NCI-H345 (cell line): ENCODE measurements at regions not wholly inside any gene's neighbourhood (a gene's known extent, or its start where the extent isn't known, plus 50 kb on each side); places are given as distances from the start of the nearest gene placed in this dataset.

Experiments used
- DNase-seq: peaks from one replicate; lab custom pipeline; 2025; lab: John Stamatoyannopoulos, UW

DNA sequence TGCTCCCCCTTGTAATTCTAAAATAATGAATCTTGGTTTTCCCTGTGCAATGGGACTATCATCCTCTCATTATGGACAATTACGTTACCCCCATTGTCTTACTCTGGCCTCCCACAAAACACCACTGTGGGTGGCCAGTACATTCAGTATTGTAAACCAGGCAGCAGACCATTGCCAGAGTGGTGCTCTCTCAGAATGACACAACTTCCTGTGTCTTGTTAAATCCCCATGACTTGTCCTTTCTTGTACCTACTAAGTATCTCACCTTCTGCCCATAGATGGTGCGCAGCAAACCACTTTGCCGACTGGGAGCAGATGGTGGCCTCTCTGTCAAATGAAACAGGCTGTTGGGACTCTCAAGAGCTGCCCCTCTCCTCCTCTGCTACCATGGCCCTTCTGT, 287.1 kb upstream of the RAG2 start:
- DNase-seq: no peak

DNA sequence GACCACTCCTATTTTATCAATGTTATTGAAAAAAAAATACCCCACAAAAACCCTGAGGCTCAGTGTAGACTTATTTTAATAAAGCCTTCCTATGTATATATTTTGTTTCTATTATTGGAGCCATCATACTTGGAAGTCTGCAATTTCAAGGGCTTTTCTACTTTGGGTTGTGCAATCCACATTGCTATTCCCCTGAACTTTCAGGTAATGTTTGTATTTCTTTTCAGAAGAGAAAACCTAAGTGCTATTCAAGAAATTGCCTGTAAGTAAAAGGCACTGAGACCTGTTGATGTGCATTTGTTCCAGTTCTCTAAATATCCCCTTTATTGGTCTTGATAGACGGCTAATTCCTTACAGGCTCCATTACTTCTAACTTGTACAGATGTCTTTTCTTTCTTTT, 280.7 kb upstream of the RAG2 start:
- no peak for DNase-seq

DNA sequence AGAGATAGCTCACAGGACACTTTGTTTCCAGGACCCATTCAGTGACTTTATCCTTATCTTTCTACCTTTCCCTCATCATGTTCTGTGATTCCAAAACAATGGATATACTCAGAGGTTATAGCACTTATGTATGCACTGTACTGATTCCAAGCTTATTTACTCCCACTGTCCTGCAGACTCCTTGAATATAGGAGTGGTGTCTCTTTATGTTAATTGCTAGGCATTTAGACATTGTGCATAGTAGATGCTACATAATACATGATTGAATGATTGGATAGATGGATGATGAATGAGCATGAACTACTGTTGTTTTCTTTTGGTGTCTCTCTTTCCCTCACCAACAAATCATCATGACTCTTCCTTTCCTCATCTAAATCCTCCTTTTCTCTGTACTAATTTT, 279.1 kb upstream of the RAG2 start:
- DNase-seq: no peak

DNA sequence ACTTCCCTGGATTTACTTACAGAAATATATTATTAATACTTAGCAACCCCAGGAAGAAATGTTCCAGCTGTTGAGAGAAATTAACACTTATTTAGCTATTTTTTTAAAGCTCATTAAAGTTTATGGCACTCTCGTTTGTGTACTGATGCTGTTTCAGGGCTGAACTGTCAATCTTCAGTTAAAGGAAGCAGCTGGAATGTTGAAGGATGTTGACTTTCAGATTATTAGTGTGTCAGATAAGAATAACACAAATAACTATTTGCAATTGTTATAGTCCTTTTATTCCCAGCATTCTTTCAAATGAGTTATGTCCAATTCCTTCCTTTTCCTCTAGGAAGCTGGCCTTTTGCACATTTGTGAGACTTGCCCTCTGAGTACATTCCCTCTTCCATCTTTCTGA, 278.2 kb upstream of the RAG2 start:
- DNase-seq: no peak

DNA sequence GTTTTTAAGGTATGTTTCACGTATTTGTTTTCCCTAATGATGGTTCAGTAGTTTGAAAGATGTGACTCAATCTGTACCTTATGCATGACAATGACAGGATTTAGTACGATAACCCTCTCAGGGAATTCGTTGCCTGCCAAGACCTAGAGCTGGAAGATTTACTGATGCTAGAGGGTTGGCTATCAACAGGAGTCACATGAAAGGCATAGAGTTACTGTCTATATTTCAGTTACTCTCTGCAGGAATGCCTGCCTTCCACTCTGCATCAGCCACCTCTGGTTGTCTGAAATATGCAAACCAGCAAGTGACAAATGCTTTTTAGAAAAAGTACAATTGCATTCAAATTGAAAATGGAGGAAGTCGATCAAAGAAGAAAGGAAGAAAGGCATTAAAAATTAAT, 276.3 kb upstream of the RAG2 start:
- DNase-seq: no peak

DNA sequence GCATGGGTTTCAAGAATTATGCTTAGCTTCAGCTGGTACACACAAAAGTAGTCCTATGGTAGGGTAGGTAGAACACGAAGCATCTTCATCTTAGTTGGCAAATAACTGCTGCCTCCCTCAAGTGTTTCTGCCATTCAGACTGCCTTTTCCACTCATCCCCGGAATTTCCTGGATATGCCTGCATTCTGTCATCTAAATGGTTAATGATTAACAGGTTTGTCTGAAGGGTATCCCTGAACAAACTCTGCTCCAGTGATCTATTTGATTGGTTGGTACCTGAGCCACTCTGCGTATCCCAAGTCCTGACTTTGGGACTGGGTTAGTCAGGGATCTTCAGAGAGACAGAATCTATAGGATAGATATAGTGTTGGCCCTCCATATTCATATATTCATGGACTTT, 272.3 kb upstream of the RAG2 start:
- no peak for DNase-seq

DNA sequence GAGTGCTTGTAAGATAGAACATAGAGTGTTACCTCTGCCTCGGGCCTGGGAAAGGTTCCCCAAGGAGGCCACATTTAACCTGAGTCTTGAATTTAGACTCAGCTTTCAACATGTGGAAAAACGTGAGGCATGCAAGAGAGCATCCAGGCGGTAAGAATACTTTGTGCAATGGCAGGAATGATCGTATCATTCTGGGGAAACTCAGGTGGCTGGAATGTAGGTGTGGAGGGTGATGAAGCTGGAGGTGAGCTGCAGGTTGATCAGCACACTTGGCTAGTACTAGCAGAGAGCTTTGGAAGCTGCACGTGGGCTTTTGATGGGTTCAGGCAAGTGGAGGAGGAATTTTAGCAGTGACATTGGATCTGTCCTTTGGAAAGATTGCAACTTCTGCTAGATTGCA, 270.3 kb upstream of the RAG2 start:
- DNase-seq: no peak

DNA sequence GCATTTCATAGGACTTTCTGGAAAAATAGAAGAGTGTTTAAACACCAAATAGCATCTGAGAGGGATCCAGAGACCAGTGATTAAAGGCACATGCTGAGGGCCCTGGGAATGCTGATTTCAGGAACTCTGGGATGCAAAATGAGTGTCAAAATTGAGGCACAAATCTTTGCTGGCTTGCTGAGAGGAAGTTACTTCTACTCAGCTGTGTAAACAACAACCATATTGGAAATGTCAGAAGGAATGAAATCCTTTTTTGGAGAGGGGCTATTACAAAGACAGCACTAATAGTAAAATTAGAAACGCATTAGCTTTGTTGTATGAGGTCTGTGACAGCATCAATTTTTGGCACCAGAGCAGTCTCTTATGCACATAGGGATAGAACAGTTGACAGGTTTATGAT, 267.8 kb upstream of the RAG2 start:
- no peak for DNase-seq

DNA sequence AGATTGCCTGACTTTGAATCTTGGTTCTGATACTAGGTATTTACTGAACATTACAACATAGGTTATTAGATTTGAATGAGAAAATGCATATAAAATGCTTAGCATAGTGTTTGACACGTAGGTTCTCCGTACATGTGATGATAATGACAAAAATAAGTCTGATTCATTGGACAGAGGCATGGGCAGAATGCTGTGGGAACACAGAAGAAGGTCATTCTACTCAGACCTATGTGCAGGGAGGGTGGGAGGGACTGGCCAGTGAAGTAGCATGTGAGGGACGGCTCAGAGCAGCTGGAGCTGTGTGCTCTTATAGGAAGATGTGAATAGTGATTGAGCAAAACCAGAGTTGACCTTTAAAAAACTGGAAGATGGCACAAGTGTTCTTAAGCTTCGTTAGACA, 256.8 kb upstream of the RAG2 start:
- no peak for DNase-seq

DNA sequence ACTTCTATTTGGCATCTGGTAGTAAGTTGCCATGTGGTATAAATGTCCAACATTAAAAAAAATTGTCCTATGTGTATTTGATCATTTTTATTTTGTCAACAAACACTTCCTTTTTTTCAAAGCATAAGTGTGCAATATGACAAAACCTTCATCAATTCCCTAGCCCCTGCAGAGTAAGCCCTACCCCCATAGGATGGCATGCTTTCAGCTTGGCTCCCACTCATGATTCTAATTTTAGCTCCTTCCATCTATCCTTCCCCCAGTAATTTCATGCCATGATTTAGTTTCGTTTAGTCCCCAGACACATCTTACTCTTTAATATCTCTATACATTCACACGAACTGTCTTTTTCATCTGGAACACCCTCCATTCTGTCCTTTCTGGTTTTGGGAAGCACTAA, 250.6 kb upstream of the RAG2 start:
- DNase-seq: no peak

DNA sequence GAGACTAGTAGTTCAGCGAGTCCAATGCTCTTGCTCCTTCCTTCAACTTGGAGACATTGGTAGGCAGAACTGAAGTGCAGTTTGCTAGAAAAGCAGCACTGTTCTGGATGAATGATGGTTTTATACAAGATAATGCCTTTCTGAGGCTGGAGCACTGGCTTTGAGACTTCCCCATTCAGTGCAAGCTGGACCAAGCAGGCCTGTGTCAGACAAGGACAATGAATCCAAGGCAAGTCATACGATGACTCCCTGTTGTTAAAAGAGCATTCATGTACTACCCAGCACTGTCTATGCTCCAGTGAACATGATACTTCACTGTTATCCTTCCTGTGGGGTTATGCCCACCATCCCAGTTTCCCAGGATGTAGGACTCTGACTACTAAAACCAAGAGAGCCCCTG, 242.3 kb upstream of the RAG2 start:
- no peak for DNase-seq

DNA sequence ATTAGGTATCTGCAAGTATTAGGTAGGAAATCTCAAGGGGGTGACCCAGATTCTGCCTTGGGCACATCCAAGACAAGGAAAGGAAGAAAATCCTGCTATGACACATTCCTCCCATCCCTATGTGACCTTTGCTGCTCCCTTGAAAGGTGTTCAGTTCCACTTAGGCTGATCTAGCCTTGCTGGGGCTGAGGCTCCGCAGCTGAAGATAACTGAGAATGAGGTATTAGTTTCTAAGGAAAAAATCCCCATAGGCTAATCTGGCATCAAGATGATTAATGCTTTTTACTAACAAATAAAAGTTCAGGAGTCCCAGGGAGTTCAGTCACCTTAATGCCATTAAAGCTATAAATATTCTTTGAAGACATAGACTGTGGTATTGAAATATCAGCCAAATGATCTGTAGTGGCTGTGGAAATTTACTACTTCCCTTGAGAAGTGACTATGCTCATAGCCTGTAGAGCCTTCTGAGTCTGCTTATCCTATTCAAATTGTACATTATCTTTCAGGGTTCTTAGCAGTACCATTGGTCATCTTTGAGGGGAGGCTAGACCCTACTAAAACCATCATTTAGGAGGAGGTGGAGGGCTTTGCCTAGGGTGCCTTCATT, 239.9 kb upstream of the RAG2 start:
- no peak for DNase-seq

DNA sequence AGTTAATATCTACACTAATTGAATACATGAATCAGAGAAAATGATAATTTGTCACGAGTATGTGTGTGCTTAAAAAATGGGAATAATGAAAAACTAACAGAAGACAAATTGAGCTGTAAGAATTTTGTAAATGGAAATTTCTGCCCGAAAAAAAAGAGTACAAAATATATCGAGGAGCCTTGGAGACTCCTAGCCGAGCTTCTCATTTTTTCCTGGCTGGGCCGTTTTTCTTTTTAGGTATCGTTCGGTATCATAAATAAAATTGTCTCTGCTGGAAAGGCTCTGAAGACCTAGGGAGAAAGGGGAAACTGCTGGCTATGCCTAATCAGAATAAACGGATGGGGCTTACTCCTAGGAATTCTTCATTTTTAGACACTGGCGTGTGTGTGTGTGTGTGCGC, 227.2 kb upstream of the RAG2 start:
- no peak for DNase-seq

DNA sequence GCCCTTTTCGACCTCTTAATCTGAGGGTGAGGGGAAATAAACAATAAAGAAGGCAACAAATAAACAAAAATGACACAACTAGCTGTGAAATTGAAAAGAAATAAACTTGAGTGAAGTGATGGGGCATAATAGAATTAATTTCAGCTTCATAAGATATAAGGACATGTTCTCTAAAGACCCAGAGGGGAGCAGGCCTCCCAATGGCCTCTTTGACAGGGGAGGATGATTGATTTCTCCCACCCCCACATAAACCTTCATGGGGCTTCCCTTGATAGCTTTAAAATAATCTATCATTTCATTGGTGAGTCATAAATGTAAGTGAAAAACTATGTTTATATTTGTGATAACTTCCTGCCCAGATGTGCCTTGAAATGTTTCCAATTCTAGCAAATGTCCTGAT, 226.3 kb upstream of the RAG2 start:
- DNase-seq: no peak

DNA sequence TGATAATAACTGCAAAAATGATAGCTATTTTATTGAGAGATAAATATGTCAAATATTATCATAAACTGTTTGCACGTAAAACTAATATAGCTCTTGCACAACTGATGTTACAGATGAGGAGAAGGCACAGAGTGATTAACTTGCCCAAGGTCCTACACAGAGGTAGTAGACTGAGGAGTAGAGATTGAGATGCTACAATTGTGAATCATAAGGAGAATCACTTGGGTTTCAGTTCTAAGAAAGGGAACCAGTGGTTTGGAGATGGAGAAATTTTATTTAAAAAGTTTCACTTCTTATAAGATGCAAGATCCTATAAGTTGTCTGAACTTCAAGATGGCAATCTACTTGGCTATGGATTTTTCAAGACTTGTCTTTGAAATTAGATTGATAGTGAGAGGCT, 224.8 kb upstream of the RAG2 start:
- no peak for DNase-seq

DNA sequence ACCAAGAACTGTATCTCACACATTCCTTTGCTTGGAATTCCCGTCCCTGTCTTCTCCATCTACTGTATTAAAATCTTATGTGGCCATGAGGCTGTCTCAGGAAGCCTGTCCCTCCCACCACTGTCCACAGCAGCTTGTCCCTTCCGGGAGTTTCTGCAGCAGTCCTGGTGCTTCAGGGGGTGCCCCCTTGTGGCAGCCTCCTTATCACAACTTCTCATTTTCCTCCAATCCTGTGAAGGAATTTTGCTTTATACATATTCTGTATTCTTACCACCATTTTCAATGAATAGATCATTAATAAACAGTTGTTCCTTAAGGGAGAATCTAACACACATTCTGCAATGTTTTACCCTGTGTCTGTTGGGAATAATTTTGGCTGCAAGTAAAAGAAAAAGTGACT, 220.4 kb upstream of the RAG2 start:
- DNase-seq: no peak

DNA sequence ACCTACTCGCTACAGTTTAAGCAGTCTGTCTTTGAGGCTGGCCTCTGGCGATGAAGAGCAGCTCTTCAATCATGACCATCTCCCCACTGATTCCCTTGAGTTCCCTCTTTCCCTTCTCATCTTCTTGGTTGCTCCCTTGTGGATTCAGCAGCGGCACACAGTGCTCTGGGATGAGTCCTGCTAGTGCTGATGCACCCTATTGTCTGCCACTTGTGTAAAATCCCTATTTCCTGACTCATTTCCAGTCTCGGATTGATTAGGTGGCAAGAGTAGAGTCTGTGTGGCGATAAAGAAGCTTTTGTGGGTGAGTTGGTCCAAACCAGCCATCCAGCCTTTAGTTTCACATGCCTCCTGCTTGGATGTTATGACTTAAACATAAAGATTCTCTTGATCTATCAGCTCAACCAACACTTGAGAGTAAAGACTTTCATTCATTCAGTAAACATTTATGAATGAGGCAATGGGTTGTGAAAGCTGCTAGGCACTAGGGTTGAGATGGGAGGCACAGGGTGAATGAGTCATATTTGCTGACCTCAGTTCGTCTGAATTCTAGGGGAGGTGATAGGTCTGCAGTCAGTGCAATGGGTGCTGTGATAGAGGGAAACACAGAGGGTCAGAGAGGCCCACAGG, 219.4 kb upstream of the RAG2 start:
- DNase-seq: no peak

DNA sequence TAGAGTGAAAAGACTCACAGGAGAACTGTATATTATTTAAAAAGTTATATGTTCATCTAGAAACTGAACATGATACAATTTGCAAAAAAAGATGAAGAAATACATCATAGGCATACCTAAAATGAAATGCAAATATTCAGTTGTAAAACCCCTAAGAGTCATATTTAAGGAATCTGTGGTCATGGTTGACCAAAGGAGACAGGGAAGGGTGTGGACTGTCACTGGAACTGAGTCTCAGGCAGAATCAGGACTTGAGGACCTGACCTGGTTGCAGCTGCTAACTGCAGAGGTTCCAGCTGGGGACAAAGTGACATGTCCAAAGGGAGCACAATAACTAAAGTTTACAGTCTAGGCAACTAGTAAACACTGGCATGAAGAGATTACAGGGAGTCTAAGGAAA, 211.3 kb upstream of the RAG2 start:
- DNase-seq: no peak

DNA sequence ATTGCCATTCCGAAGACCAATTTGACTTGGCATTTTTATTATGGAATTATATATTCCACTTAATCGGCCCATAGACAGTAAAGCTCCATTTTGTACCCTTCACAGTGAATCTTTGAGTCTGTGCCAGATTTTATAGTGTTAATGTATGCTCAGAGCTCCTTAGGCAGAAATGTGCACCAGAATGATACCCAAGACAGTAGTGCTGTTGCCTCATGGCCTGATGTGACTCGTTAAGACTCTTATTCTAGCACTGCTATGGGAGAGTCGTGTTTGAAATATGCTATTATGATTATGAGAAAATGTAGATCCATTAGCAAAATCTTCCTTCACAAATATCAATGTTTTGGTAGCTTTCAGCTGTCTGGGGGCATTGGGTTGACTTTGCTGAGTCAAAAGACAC, 209.8 kb upstream of the RAG2 start:
- DNase-seq: no peak

DNA sequence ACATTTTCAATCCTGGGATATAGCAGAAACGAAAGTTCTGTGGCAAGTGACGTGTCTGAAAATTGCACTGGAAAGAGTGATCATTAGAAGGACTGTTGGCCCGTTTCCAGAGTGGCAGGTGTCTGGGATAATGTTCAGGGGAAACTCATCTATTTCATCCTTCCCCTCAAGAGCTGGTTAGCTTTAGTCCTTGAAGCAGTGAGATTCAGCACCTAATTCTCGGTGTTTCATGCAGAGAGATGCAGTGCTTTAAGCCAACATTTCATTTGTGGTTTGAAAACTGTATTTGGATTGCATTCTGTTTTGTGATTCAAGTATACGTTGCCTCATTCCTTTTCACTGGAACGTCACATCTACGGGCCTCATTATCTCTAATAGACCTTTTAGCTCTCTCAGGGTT, 205.0 kb upstream of the RAG2 start:
- DNase-seq: peak; percentile 12

DNA sequence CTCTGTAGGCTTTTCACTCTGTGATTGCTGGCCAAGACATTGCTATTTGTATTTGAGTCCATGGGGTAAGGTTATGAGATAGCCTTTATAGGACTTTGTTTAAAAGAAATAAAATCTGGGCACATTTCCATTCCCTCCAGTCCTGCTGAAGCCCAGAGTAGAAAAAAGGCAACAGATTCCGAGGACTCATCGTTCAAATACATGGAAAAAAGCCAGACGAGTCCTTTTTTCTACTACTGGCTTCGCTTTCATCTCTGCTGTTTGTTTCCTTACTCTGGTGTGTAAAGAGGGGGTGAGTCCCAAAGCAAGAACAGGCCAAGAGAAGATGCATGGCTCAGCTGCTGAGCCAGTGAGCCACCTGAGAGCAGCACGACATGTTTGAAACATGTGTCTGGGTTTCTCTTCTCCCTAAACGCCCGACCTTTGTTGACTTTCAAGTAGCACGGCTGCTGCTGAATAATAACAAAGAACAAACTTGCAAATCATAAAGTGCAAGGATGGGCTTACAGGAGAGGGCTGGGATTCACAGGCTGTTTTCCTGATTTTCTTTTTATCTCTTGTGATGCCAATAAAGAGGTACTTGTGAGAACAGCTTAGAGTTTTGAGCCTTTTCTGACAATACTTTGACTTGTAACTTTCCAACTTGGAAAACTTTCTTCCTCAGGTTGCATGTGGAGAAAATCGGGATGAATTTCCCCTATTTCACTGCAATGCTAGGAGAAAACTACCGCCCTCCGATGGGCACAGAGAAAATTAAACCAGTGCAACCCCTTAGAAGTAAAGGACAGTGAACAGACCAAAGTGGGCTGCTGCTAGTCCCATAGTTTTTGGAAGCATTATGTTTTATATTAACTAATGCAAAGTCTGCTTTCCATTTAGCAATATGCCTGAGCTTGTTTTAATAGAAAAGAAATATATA, 195.2 kb upstream of the RAG2 start:
- DNase-seq: no peak

DNA sequence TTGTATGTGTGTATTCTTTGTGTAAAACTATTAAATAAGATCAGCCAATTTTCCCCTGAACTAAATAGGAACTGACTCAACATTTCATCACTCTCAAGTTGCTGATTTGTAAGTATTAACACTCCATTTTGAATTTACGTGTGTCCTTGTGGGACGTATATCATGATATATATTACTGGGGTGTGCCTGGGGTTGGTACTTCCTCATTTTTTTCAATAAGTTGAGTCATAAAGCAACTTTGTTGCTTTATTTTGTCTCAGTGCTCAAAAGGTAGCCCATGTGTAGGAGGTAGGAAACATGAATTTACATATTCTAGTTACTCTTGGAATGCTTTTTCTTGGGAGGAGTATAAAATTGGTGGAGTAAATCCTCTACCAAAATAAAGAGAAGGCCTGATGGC, 193.9 kb upstream of the RAG2 start:
- no peak for DNase-seq

DNA sequence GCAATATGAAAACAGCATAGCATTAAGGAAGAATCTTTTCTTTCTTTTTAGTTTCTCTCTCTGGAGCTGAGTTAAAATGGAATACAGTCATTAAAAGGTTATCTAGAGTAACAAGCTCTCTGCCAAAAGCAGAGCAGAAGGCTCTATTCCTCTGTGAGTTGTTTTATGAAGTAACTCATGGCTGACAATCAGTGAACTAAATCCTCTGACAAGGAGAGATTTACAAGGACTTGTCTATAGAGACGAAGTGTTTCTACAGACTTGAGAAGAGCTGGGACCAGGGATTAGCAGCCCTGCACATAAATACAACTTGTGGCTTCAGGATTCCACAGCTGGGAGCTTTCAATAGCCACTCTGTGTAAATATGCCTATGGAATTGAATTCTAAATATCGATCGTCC, 192.5 kb upstream of the RAG2 start:
- DNase-seq: no peak

DNA sequence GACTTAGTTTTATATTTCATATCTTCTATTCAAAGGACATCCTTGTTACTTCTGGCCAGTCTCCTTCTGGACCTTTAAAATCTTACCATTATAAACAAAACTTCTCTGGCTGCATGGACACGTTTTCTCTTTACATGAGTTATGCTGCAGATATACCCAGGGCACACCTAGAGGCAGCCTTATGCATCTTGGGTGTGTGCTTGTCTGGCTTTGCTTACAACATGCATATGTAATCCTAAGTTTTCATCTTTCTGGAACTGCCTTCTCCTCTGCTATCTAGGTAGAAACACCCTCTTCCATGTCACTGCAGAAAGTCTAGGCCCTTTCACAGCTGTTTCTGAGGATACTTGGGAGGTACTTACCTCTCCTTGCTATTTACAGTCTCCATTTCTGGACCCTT, 185.8 kb upstream of the RAG2 start:
- DNase-seq: no peak
